Stomach smooth muscle (tissue), 2 donors: ENCODE measurements at regions not wholly inside any gene's neighbourhood (a gene's known extent, or its start where the extent isn't known, plus 50 kb on each side); places are given as distances from the start of the nearest gene placed in this dataset.

Source experiments
- H3K27ac ChIP-seq: one replicate; pipeline ENCODE4 v1.7.0; 2013; ENCODE audit warnings: mild to moderate bottlenecking, low read length, inconsistent platforms
- H3K27me3 ChIP-seq, 2 donors: one replicate each; pipeline ENCODE4 v1.7.0; 2013; ENCODE audit warnings: low read length in 2 of 2; ENCODE audit not compliant: insufficient read depth in 2 of 2, control insufficient read depth in 1 of 2
- H3K36me3 ChIP-seq, 2 donors: one replicate each; pipeline ENCODE4 v1.7.0; 2013; ENCODE audit warnings: low read length in 2 of 2; ENCODE audit not compliant: control insufficient read depth in 2 of 2, insufficient read depth in 2 of 2
- H3K4me1 ChIP-seq: one replicate; pipeline ENCODE4 v1.7.0; 2013; ENCODE audit warnings: low read length; ENCODE audit not compliant: control insufficient read depth, insufficient read depth
- H3K4me3 ChIP-seq, 2 donors: one replicate each; pipeline ENCODE4 v1.7.0; 2013; ENCODE audit warnings: low read length in 2 of 2
- H3K9ac ChIP-seq, 2 donors: one replicate each; pipeline ENCODE4 v1.7.0; 2013; ENCODE audit warnings: low read length in 2 of 2, mild to moderate bottlenecking in 1 of 2
- H3K9me3 ChIP-seq, 2 donors: one replicate each; pipeline ENCODE4 v1.7.0; 2013; ENCODE audit warnings: low read length in 2 of 2; ENCODE audit not compliant: control insufficient read depth in 2 of 2
- donor health status: healthy.
- donor health status: Pancreatic carcinoma.

GRCh38 chr5:160511280-160511929 lies 89.8 kb downstream of the PTTG1 start:
- no peaks in the 10 kb centered on the region for H3K36me3 ChIP-seq
- H3K9ac ChIP-seq = no peak overlapping the region
- no peak overlapping the region for H3K4me3 ChIP-seq
- peaks cover 0 to 7% of the 10 kb centered on the region in 2 donors for H3K27me3 ChIP-seq
- H3K9me3 ChIP-seq = no peaks in the 10 kb centered on the region
- no peak overlapping the region for H3K27ac ChIP-seq
- H3K4me1 ChIP-seq = no peaks in the 10 kb centered on the region
